ENCODE measurements at regions not wholly inside any gene's neighbourhood (a gene's known extent, or its start where the extent isn't known, plus 50 kb on each side); places are given as distances from the start of the nearest gene placed in this dataset.
A peak's percentile ranks its signal among the peaks of the same experiment; 100 is the strongest.
"Not testable (repeated sequence)": the region's sequence is repeated elsewhere in the genome, so short reads cannot be mapped to it uniquely, and the experiment has no call there.

DNA sequence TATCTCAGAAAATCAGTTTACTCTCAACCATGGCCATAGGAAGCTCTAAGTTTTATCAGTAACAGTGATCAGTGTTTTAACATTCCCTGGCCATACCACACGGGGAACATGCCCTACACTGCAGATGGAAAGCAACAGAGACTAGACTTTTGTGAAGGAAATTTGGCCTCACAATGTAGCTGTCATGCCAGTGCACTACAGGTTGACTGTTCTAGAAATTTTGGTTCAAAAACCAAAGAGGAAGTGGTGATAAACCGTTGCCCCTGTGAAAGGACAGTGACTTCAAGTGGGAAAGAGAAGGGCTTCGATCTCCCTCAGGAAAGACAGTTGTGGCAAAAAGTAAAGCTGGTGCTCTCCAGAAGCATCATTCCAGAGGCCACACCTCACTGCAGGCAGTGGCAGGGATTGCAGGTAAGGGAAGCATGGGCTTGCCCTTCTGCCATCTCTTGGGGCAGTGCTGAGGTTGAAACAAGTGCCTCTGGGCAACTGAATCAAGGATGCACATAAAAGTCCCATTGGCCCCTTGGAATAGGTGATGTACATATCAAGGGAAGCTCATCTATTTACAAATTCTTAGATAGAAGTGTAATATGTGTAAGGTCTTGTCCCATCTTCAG is 143.4 kb downstream of the PPIAL4A start:
- CTCF ChIA-PET; H3K36me3 Mint-ChIP-seq (ENCODE audit: low read depth); H3K9me3 Mint-ChIP-seq; POLR2A ChIA-PET; H3K4me3 Mint-ChIP-seq; DNase-seq; H3K4me1 Mint-ChIP-seq (ENCODE audit: low read depth); H3K27ac Mint-ChIP-seq; intact Hi-C loops (cut with micrococcal nuclease); ATAC-seq; H3K27me3 Mint-ChIP-seq: not testable (repeated sequence)

DNA sequence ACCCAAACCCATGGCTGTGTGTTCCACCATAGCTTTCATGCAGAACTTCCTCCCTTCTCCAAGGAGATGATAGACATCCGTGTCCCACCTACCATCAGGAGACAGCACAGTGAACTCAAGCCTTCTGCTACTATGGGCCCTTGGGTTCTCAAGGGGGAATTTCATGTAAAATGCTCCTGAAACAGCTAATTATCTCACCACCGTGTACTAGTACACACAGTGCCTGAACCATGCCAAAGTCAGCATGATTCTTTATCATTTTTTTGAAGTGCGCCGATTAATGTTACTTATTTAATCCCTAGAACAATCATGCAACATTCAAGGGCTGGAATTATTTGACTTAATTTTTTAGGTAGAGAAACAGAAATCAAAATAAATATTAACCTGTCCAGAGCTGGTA is 147.2 kb downstream of the PPIAL4A start:
- H3K36me3 Mint-ChIP-seq (ENCODE audit: low read depth); H3K27ac Mint-ChIP-seq; intact Hi-C loops (cut with micrococcal nuclease); H3K9me3 Mint-ChIP-seq; H3K27me3 Mint-ChIP-seq; POLR2A ChIA-PET; ATAC-seq; DNase-seq; CTCF ChIA-PET; H3K4me1 Mint-ChIP-seq (ENCODE audit: low read depth); H3K4me3 Mint-ChIP-seq: not testable (repeated sequence)

DNA sequence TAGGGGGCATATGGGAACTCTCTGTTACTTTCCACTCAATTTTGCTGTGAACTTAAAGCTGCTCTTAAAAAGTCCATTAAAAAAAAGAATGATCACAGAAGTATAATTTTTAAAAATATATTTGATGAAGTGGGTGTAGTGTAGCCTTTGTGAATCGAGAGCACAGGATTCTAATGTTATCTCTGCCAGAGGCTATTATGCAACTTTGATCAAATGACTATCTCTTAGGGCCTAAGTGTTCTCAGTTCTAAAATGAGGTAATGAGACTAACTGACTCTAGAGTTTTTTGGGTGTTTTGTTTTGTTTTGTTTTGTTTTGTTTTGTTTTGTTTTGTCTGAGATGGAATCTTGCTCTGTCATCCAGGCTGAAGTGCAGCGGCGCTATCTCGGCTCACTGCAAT is 143.2 kb downstream of the FAM72B start:
- H3K4me3 Mint-ChIP-seq; H3K27me3 Mint-ChIP-seq; ATAC-seq; H3K36me3 Mint-ChIP-seq (ENCODE audit: low read depth); CTCF ChIA-PET; DNase-seq; intact Hi-C loops (cut with micrococcal nuclease); H3K27ac Mint-ChIP-seq; H3K9me3 Mint-ChIP-seq; POLR2A ChIA-PET; H3K4me1 Mint-ChIP-seq (ENCODE audit: low read depth): not testable (repeated sequence)

DNA sequence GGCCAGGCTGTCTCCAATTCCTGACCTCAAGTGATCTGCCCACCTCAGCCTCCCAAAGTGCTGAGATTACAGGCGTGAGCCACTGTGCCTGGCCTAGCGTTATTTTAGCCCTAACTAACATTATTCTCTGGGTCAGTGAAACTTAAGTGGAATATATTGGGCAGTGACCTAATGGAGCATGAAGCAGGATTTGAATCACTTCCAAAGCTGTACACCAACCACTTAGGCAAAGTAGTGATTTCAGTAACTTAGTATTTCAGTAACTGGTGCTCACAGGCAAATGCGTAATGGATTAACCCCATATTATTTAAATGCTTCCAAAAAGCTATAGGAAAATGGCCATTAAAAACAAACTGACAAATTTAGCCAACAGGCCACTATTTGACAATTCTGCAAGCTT is 142.6 kb downstream of the FAM72B start:
- H3K4me3 Mint-ChIP-seq; DNase-seq; ATAC-seq; H3K27me3 Mint-ChIP-seq; H3K27ac Mint-ChIP-seq; H3K36me3 Mint-ChIP-seq (ENCODE audit: low read depth); H3K4me1 Mint-ChIP-seq (ENCODE audit: low read depth); H3K9me3 Mint-ChIP-seq; POLR2A ChIA-PET; intact Hi-C loops (cut with micrococcal nuclease); CTCF ChIA-PET: not testable (repeated sequence)

DNA sequence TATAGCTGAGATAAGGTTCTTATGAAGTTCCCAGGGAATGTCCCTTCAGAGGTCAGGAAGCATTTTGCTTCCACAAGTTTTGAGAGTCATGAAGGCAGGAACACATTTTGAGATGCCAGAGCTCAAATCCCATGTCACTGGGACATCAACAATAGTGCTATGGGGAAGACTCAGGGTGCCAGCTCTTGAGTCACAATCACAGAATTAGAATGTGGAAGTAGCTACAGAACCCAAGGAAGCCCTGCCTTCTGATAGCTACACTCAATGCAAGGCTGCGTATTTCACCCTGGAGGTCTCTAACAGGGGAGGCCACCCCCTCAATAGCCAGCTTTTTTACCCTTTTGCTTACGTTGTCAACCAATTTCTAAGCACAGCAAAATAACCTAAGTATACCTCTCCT is 141.3 kb downstream of the FAM72B start:
- CTCF ChIA-PET; H3K4me1 Mint-ChIP-seq (ENCODE audit: low read depth); H3K4me3 Mint-ChIP-seq; POLR2A ChIA-PET; H3K27ac Mint-ChIP-seq; ATAC-seq; H3K27me3 Mint-ChIP-seq; H3K36me3 Mint-ChIP-seq (ENCODE audit: low read depth); DNase-seq; intact Hi-C loops (cut with micrococcal nuclease); H3K9me3 Mint-ChIP-seq: not testable (repeated sequence)

DNA sequence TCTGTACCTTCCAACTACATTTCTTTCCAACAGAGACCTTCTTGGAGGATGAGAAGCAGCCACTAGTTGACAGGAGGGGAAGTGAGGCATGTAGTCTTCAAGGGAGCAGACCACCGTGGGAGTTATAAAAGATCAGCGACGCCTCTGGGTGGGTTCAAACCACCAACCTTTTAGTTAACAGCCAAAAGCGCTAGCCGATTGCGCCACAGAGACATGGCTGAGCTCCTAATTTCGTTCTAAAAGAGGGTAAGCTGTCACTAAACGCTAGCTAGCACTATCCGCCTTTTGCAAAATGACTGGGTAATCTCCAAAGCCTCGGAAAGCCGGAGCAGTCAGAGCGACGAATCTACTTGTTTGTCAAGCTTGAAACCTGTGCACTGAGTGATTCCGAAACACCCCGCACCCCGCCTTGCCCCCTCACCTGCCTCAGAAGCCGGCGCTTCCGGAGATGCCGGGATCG is 135.8 kb downstream of the FAM72B start:
- H3K27ac Mint-ChIP-seq; H3K9me3 Mint-ChIP-seq; H3K4me3 Mint-ChIP-seq; CTCF ChIA-PET; intact Hi-C loops (cut with micrococcal nuclease); H3K36me3 Mint-ChIP-seq (ENCODE audit: low read depth); H3K4me1 Mint-ChIP-seq (ENCODE audit: low read depth); H3K27me3 Mint-ChIP-seq; POLR2A ChIA-PET: not testable (repeated sequence)
- ATAC-seq (peak; percentile 75), DNase-seq (peak; percentile 64)

DNA sequence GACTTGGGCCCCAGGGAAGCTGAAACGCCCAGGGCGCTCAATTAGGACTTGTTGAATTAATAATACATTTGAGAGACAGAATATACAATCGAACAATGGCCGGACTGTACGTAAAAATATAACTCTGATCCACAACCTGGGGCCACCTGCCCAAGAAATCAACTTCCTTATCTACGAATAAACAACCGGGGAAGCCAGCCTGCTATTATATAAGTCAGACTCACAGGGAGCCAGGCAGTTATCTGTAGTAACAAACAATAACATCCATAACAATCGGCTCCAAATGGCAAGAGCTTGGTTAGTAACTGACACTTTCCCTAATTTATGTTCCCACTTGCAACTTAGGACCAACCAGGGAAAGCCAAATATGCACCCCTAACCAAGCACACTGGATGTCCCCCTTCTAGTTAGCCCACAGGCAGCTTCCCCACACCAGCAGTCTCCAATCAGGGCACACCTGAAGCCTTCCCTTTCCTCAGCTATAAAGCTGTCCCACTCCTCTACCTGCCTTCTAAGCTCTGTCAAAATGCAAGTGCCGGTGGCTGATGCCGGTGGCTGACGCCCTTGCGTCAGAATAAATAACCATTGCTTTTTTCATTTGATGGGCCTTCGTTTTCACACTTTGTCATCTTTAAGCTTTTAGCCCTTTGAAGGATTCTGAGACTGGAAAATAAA is 135.2 kb downstream of the FAM72B start:
- POLR2A ChIA-PET; ATAC-seq; intact Hi-C loops (cut with micrococcal nuclease); DNase-seq; H3K4me3 Mint-ChIP-seq; H3K27ac Mint-ChIP-seq; H3K4me1 Mint-ChIP-seq (ENCODE audit: low read depth); CTCF ChIA-PET; H3K27me3 Mint-ChIP-seq; H3K9me3 Mint-ChIP-seq; H3K36me3 Mint-ChIP-seq (ENCODE audit: low read depth): not testable (repeated sequence)

DNA sequence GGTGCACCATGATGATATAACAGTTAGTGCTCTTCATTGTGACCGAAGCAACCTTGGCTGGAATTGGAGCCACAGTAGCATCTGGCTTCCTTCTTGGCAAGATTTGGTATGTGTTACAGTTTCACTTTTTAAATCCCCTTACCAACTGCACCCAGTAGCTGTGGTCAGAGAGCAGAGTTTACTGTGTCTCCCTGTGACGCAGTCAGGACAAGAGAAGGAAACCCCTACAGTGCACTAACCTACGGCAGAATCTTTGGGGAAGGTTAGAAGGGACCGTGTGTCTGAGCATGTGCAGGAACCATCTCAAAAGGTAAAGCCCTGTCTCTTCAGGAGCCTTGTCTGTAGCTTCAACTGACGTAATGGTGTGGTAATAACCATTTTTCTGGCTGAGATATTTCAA is 134.0 kb downstream of the FAM72B start:
- H3K27me3 Mint-ChIP-seq, CTCF ChIA-PET: not testable (repeated sequence)

DNA sequence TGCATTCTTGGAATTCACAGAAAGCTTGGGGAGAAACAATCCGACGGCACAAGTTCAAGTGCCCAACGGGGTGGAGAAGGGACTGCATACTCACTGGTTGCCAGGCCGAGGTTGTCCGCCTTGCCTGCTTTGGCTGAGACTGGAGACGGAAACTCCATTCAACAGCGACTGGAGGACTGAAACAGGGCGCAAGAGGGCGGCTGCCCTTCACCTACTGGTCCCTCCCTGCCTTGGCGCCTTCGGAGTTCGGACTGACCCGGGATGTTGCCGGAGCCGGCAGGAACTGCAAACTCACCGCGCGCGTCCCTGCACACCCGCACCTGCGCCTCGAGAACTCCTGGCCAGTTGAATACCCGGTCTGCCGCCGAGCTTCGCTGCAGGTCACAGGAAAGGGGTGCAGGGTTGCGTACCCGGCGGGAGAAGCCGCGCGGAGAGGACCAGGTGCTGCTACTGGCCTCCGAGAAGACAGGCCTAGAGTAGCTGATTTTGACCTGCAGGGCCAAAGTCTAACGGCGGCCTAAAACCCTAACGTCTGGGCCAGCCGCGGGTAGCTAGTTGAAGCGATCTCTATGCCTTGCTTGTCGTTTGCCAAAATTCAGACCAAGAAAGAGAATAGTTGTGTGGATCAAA is 132.9 kb downstream of the FAM72B start:
- POLR2A ChIA-PET; ATAC-seq; H3K4me1 Mint-ChIP-seq (ENCODE audit: low read depth); DNase-seq; H3K27ac Mint-ChIP-seq; CTCF ChIA-PET; H3K36me3 Mint-ChIP-seq (ENCODE audit: low read depth); H3K4me3 Mint-ChIP-seq; intact Hi-C loops (cut with micrococcal nuclease); H3K9me3 Mint-ChIP-seq; H3K27me3 Mint-ChIP-seq: not testable (repeated sequence)

More for the DNA sequence above, 134.0 kb downstream of the FAM72B start:
- DNase-seq; H3K4me1 Mint-ChIP-seq (ENCODE audit: low read depth); H3K36me3 Mint-ChIP-seq (ENCODE audit: low read depth); ATAC-seq; H3K27ac Mint-ChIP-seq; intact Hi-C loops (cut with micrococcal nuclease); POLR2A ChIA-PET; H3K9me3 Mint-ChIP-seq; H3K4me3 Mint-ChIP-seq: not testable (repeated sequence)

DNA sequence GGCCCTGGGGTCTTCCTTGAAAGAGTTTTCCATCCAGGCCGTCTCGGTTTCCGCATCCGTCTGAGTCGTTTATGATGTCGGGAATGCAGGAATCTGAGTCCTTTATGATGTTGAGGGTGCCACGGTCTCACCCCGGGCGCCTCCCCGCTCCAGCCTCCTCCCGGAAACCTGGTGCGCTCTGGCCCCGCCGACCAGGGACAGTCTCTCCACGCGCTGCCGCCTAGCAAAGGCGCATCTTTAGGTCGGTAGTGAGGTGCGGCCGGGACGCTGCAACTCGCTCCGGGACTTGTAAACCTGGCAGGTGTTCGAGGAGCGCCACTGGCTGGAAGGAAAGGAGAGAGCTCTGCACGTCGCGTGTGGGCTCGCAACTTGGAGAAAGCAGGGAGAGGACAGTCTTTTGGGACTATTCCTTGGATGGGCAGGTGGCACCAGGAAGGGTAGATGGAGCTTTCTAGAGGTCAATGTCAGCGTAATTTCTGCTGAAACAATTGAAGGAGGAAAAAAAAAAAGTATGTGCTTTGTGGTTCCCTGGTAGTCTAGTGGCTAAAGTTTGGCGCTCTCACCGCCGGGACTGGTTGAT is 132.0 kb downstream of the FAM72B start:
- ATAC-seq = peak; percentile 53
- H3K27me3 Mint-ChIP-seq; CTCF ChIA-PET; H3K36me3 Mint-ChIP-seq (ENCODE audit: low read depth); DNase-seq; H3K9me3 Mint-ChIP-seq; H3K4me1 Mint-ChIP-seq (ENCODE audit: low read depth); H3K27ac Mint-ChIP-seq; intact Hi-C loops (cut with micrococcal nuclease); POLR2A ChIA-PET: not testable (repeated sequence)
- H3K4me3 Mint-ChIP-seq = peak overlapping the region; percentile 34

DNA sequence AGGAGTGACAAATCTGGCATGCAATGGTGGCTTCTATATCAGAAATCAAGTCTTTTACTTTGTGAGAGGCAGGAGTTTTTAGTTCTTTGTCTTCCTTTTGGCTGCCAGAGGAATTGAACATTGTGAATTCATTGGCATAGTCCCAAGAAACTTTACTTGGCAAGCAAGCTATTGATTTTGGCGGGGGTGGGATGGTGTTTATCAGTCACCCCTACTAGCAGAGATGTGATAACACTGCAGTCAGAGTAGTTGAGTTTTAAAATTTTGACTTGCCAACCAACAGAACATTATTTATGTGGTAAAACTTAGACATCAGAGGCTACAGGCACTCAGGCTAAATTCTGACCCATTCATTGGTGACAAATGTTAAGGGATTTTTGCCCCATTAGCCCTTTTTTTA is 129.2 kb downstream of the FAM72B start:
- intact Hi-C loops (cut with micrococcal nuclease); DNase-seq; H3K27me3 Mint-ChIP-seq; ATAC-seq; CTCF ChIA-PET; H3K27ac Mint-ChIP-seq; H3K36me3 Mint-ChIP-seq (ENCODE audit: low read depth); H3K4me1 Mint-ChIP-seq (ENCODE audit: low read depth); POLR2A ChIA-PET; H3K4me3 Mint-ChIP-seq; H3K9me3 Mint-ChIP-seq: not testable (repeated sequence)

DNA sequence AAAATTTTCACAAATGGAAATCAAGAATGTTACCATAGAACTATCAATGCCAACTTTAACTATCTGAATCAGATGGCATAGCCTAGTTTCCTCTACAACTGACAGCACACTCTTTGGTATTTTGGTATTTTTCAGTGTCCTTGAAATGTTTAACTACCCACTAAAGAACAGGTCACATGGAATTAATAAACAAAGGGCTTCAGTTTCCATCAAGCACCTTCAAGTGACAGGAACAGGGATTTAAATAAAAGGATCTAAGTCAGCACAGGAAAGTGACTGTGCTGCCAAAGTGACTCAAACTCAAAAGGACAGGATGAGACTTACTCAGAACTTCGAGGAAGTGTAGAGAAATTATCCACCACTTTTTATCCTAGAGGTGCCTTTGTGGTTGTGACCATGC is 117.2 kb downstream of the FAM72B start:
- POLR2A ChIA-PET; H3K4me3 Mint-ChIP-seq; DNase-seq; H3K4me1 Mint-ChIP-seq (ENCODE audit: low read depth); H3K9me3 Mint-ChIP-seq; H3K27me3 Mint-ChIP-seq; intact Hi-C loops (cut with micrococcal nuclease); ATAC-seq; H3K36me3 Mint-ChIP-seq (ENCODE audit: low read depth); CTCF ChIA-PET; H3K27ac Mint-ChIP-seq: not testable (repeated sequence)
